ENCODE measurements at regions not wholly inside any gene's neighbourhood (a gene's known extent, or its start where the extent isn't known, plus 50 kb on each side); places are given as distances from the start of the nearest gene placed in this dataset.
"Not testable (repeated sequence)": the region's sequence is repeated elsewhere in the genome, so short reads cannot be mapped to it uniquely, and the experiment has no call there.

DNA sequence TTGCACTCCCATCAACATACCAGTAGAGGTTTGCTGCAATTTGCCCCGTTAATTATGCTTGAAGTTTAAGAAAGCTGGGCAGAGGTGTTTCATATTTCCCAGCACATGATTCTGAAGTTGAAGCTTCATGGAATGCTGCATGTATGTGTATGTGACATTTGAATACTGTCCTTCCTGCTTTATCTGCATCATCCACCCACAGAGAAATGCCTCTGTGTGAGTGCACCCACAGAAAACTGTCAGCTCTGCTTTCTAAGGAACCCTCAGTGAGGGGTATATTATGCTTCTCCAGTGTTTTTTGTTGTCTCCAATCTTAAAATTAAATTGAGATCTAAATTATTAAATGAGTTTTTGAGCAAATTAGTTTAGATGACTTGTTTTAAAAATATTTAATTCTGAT, 358.1 kb upstream of the PIK3R1 start:
- Histone ChIP-seq H3K9ac (ENCODE audit: low read length) (no peak overlapping the region), H3K79me1 (replicated peaks; ENCODE audit: low read length, poor library complexity, severe bottlenecking) (no peaks in the 10 kb centered on the region), H3K18ac (ENCODE audit: low read depth in 1 of 2, low read length in 2 of 2) (no peak overlapping the region), H3K9me3 (ENCODE audit: control insufficient read depth, low read length) (no peaks in the 10 kb centered on the region), H3K14ac (ENCODE audit: low read length in 2 of 2) (no peak overlapping the region), H2BK15ac (ENCODE audit: low read depth, poor library complexity, severe bottlenecking) (no peak overlapping the region), H2AK5ac (ENCODE audit: low read length, severe bottlenecking) (no peak overlapping the region), H2BK120ac (ENCODE audit: low read depth, low read length) (no peak overlapping the region), H3K4ac (ENCODE audit: low read depth in 1 of 2, low read length in 2 of 2) (no peak overlapping the region), H3K23ac (ENCODE audit: low read length in 2 of 2) (no peak overlapping the region), H4K91ac (ENCODE audit: low read length) (no peak overlapping the region), H2BK5ac (ENCODE audit: low read depth, low read length, poor library complexity, severe bottlenecking) (no peak overlapping the region), H2AFZ (ENCODE audit: low read depth, low read length) (no peak overlapping the region), H3K27me3 (ENCODE audit: control insufficient read depth in 1 of 2, insufficient read depth in 1 of 2, low read length in 2 of 2) (no peaks in the 10 kb centered on the region), H3K4me3 (ENCODE audit: insufficient read depth in 1 of 2, low read depth in 1 of 2, low read length in 2 of 2) (no peak overlapping the region), H3K36me3 (ENCODE audit: control insufficient read depth in 1 of 2, insufficient read depth in 2 of 2, low read depth in 1 of 2, low read length in 2 of 2) (no peaks in the 10 kb centered on the region), H4K8ac (ENCODE audit: low read length) (no peak overlapping the region), H3K4me1 (ENCODE audit: control insufficient read depth, insufficient read depth, low read depth, low read length) (no peaks in the 10 kb centered on the region), H3K27ac (ENCODE audit: low read length, poor library complexity, severe bottlenecking) (no peak overlapping the region), H3K4me2 (ENCODE audit: low read length, poor library complexity, severe bottlenecking) (no peak overlapping the region), H2BK12ac (ENCODE audit: low read length in 2 of 2) (no peak overlapping the region)
- WGBS: no CpG with 5 or more reads among the region's 1 CpG
- no peak for DNase-seq

DNA sequence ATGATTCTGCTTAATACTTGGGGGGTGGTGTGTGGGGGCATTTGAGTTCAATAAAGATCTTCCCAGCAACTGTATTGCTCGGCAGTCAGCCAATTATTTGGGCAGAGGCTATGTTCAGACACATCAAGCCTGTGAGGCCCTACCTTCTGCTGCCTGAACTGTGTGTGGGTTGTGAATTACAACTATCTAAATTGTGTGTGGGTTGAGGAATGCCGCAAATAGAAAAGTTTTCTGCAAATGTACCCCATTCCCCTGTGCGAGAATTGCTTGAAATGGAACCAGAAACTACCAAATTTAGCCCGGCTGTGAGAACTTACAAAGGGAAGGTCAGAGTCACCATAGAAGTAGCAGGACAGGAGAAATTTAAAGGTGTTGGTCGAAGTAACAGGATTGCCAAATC, 360.0 kb upstream of the PIK3R1 start:
- DNase-seq: no peak
- no peak overlapping the region for H2BK120ac ChIP-seq (ENCODE audit: low read depth, low read length)
- no peak overlapping the region for H3K18ac ChIP-seq (ENCODE audit: low read depth in 1 of 2, low read length in 2 of 2)
- no peak overlapping the region for H2BK12ac ChIP-seq (ENCODE audit: low read length in 2 of 2)
- H4K8ac ChIP-seq (ENCODE audit: low read length): no peak overlapping the region
- no peak overlapping the region for H2AK5ac ChIP-seq (ENCODE audit: low read length, severe bottlenecking)
- no peak overlapping the region for H3K4me2 ChIP-seq (ENCODE audit: low read length, poor library complexity, severe bottlenecking)
- no peak overlapping the region for H3K9ac ChIP-seq (ENCODE audit: low read length)
- no peak overlapping the region for H3K4ac ChIP-seq (ENCODE audit: low read depth in 1 of 2, low read length in 2 of 2)
- no peaks in the 10 kb centered on the region for H3K79me1 ChIP-seq (replicated peaks; ENCODE audit: low read length, poor library complexity, severe bottlenecking)
- H3K27me3 ChIP-seq (ENCODE audit: control insufficient read depth in 1 of 2, insufficient read depth in 1 of 2, low read length in 2 of 2): no peaks in the 10 kb centered on the region
- no peak overlapping the region for H3K4me3 ChIP-seq (ENCODE audit: insufficient read depth in 1 of 2, low read depth in 1 of 2, low read length in 2 of 2)
- H4K91ac ChIP-seq (ENCODE audit: low read length): no peak overlapping the region
- no peaks in the 10 kb centered on the region for H3K9me3 ChIP-seq (ENCODE audit: control insufficient read depth, low read length)
- no peak overlapping the region for H3K23ac ChIP-seq (ENCODE audit: low read length in 2 of 2)
- H2AFZ ChIP-seq (ENCODE audit: low read depth, low read length): no peak overlapping the region
- H2BK15ac ChIP-seq (ENCODE audit: low read depth, poor library complexity, severe bottlenecking): no peak overlapping the region
- no peaks in the 10 kb centered on the region for H3K36me3 ChIP-seq (ENCODE audit: control insufficient read depth in 1 of 2, insufficient read depth in 2 of 2, low read depth in 1 of 2, low read length in 2 of 2)
- H3K4me1 ChIP-seq (ENCODE audit: control insufficient read depth, insufficient read depth, low read depth, low read length): no peaks in the 10 kb centered on the region
- H3K14ac ChIP-seq (ENCODE audit: low read length in 2 of 2): no peak overlapping the region
- WGBS: 93% methylated on average over 5 of the region's 5 CpGs
- no peak overlapping the region for H2BK5ac ChIP-seq (ENCODE audit: low read depth, low read length, poor library complexity, severe bottlenecking)
- H3K27ac ChIP-seq (ENCODE audit: low read length, poor library complexity, severe bottlenecking): no peak overlapping the region

- not testable (repeated sequence) for H4K91ac ChIP-seq (ENCODE audit: low read length); H3K4me1 ChIP-seq (ENCODE audit: control insufficient read depth, insufficient read depth, low read depth, low read length); H2BK120ac ChIP-seq (ENCODE audit: low read depth, low read length); H3K9ac ChIP-seq (ENCODE audit: low read length); H3K4me2 ChIP-seq (ENCODE audit: low read length, poor library complexity, severe bottlenecking); H3K14ac ChIP-seq (ENCODE audit: low read length in 2 of 2); H3K9me3 ChIP-seq (ENCODE audit: control insufficient read depth, low read length); H2BK15ac ChIP-seq (ENCODE audit: low read depth, poor library complexity, severe bottlenecking); H3K79me1 ChIP-seq (replicated peaks; ENCODE audit: low read length, poor library complexity, severe bottlenecking); H2AFZ ChIP-seq (ENCODE audit: low read depth, low read length); H3K36me3 ChIP-seq (ENCODE audit: control insufficient read depth in 1 of 2, insufficient read depth in 2 of 2, low read depth in 1 of 2, low read length in 2 of 2); H3K4me3 ChIP-seq (ENCODE audit: insufficient read depth in 1 of 2, low read depth in 1 of 2, low read length in 2 of 2); DNase-seq; H3K27ac ChIP-seq (ENCODE audit: low read length, poor library complexity, severe bottlenecking); H2AK5ac ChIP-seq (ENCODE audit: low read length, severe bottlenecking); H3K27me3 ChIP-seq (ENCODE audit: control insufficient read depth in 1 of 2, insufficient read depth in 1 of 2, low read length in 2 of 2); H3K18ac ChIP-seq (ENCODE audit: low read depth in 1 of 2, low read length in 2 of 2); H2BK5ac ChIP-seq (ENCODE audit: low read depth, low read length, poor library complexity, severe bottlenecking); H4K8ac ChIP-seq (ENCODE audit: low read length); H3K4ac ChIP-seq (ENCODE audit: low read depth in 1 of 2, low read length in 2 of 2); H3K23ac ChIP-seq (ENCODE audit: low read length in 2 of 2); H2BK12ac ChIP-seq (ENCODE audit: low read length in 2 of 2)
- WGBS: 92% methylated on average over 4 of the region's 5 CpGs
Measured at GRCh38 chr5:67850906-67851305, 364.6 kb upstream of the PIK3R1 start.

GRCh38 chr5:67844924-67845323, 370.6 kb upstream of the PIK3R1 start:
- Histone ChIP-seq H3K27ac (ENCODE audit: low read length, poor library complexity, severe bottlenecking) (no peak overlapping the region), H2BK15ac (ENCODE audit: low read depth, poor library complexity, severe bottlenecking) (no peak overlapping the region), H3K36me3 (ENCODE audit: control insufficient read depth in 1 of 2, insufficient read depth in 2 of 2, low read depth in 1 of 2, low read length in 2 of 2) (no peaks in the 10 kb centered on the region), H3K27me3 (ENCODE audit: control insufficient read depth in 1 of 2, insufficient read depth in 1 of 2, low read length in 2 of 2) (no peaks in the 10 kb centered on the region), H3K4me1 (ENCODE audit: control insufficient read depth, insufficient read depth, low read depth, low read length) (no peaks in the 10 kb centered on the region), H3K4me3 (ENCODE audit: insufficient read depth in 1 of 2, low read depth in 1 of 2, low read length in 2 of 2) (no peak overlapping the region), H2AK5ac (ENCODE audit: low read length, severe bottlenecking) (no peak overlapping the region), H3K18ac (ENCODE audit: low read depth in 1 of 2, low read length in 2 of 2) (no peak overlapping the region), H3K9me3 (ENCODE audit: control insufficient read depth, low read length) (no peaks in the 10 kb centered on the region), H3K14ac (ENCODE audit: low read length in 2 of 2) (peak overlapping the region in 1 of 2 experiments; percentile 20), H3K79me1 (replicated peaks; ENCODE audit: low read length, poor library complexity, severe bottlenecking) (no peaks in the 10 kb centered on the region), H2AFZ (ENCODE audit: low read depth, low read length) (no peak overlapping the region), H4K8ac (ENCODE audit: low read length) (no peak overlapping the region), H2BK12ac (ENCODE audit: low read length in 2 of 2) (no peak overlapping the region), H2BK5ac (ENCODE audit: low read depth, low read length, poor library complexity, severe bottlenecking) (no peak overlapping the region), H4K91ac (ENCODE audit: low read length) (no peak overlapping the region), H3K23ac (ENCODE audit: low read length in 2 of 2) (no peak overlapping the region), H3K9ac (ENCODE audit: low read length) (no peak overlapping the region), H3K4me2 (ENCODE audit: low read length, poor library complexity, severe bottlenecking) (no peak overlapping the region), H2BK120ac (ENCODE audit: low read depth, low read length) (no peak overlapping the region), H3K4ac (ENCODE audit: low read depth in 1 of 2, low read length in 2 of 2) (no peak overlapping the region)
- 100% methylated on average over 3 of the region's 3 CpGs for WGBS
- DNase-seq: no peak
